GM23338 (cell line): ENCODE measurements at regions not wholly inside any gene's neighbourhood (a gene's known extent, or its start where the extent isn't known, plus 50 kb on each side); places are given as distances from the start of the nearest gene placed in this dataset.

ENCODE experiments used
- ATAC-seq: fragments of 200-7000 bp; cut with Tn5 transposase; 3 replicates; pipeline ENCODE4 v1.9.1; 2020
- DNase-seq: peaks from one replicate; pipeline ENCODE4 v3.0.0-alpha.2; 2015; ENCODE audit warnings: low spot score
- H2AFZ ChIP-seq: fragments of 200-600 bp; sonication (generic); 2 replicates; pipeline ENCODE4 v1.8.0; 2016; ENCODE audit warnings: antibody characterized with exemption, mild to moderate bottlenecking, moderate library complexity
- H3F3A ChIP-seq: fragments of 200-600 bp; sonication (generic); replicated peaks from 2 replicates; pipeline ENCODE4 v1.8.0; 2017; ENCODE audit warnings: antibody characterized with exemption, mixed run types, low read depth
- H3K27ac ChIP-seq: fragments of 200-600 bp; sonication (generic); 2 replicates; pipeline ENCODE4 v1.6.1; 2016; ENCODE audit warnings: low read depth
- H3K27me3 ChIP-seq: fragments of 200-600 bp; sonication (generic); 2 replicates; pipeline ENCODE4 v1.8.0; 2016; ENCODE audit warnings: mild to moderate bottlenecking, mixed run types, moderate library complexity; ENCODE audit not compliant: insufficient read depth
- H3K36me3 ChIP-seq: fragments of 200-600 bp; sonication (generic); 2 replicates; pipeline ENCODE4 v1.8.0; 2016; ENCODE audit warnings: mild to moderate bottlenecking; ENCODE audit not compliant: insufficient read depth
- H3K4me1 ChIP-seq: fragments of 200-600 bp; sonication (generic); 2 replicates; pipeline ENCODE4 v1.8.0; 2016; ENCODE audit warnings: mild to moderate bottlenecking, moderate library complexity; ENCODE audit not compliant: insufficient read depth
- H3K4me2 ChIP-seq: fragments of 200-600 bp; sonication (generic); 2 replicates; pipeline ENCODE4 v1.7.1; 2017; ENCODE audit warnings: mixed run types
- H3K4me3 ChIP-seq: fragments of 200-600 bp; sonication (generic); 2 replicates; pipeline ENCODE4 v1.6.1; 2016; ENCODE audit warnings: mixed run types
- H3K79me2 ChIP-seq: fragments of 200-600 bp; sonication (generic); replicated peaks from 2 replicates; pipeline ENCODE4 v1.8.0; 2017; ENCODE audit warnings: mild to moderate bottlenecking; ENCODE audit not compliant: insufficient read depth
- H3K9me2 ChIP-seq: fragments of 200-600 bp; sonication (generic); 2 replicates; pipeline ENCODE4 v1.8.0; 2017; ENCODE audit not compliant: insufficient read depth
- H4K20me1 ChIP-seq: fragments of 200-600 bp; sonication (generic); replicated peaks from 2 replicates; pipeline ENCODE4 v1.8.0; 2017; ENCODE audit warnings: mild to moderate bottlenecking; ENCODE audit not compliant: insufficient read depth
- H3K27ac Mint-ChIP-seq: 2 replicates; pipeline ENCODE4 v1.8.0; 2020; ENCODE audit warnings: inconsistent platforms, mild to moderate bottlenecking, moderate library complexity, mixed read lengths
- H3K27me3 Mint-ChIP-seq: 3 replicates; pipeline ENCODE4 v1.8.0; 2022; ENCODE audit warnings: low read depth, mild to moderate bottlenecking, moderate library complexity, mixed read lengths, inconsistent platforms; ENCODE audit not compliant: insufficient read depth, poor library complexity
- H3K36me3 Mint-ChIP-seq: 3 replicates; pipeline ENCODE4 v1.8.0; 2021; ENCODE audit warnings: low read depth, mild to moderate bottlenecking, inconsistent platforms, moderate library complexity, mixed read lengths
- H3K4me1 Mint-ChIP-seq: 3 replicates; pipeline ENCODE4 v1.8.0; 2020; ENCODE audit warnings: mild to moderate bottlenecking, inconsistent platforms, mixed read lengths
- H3K4me3 Mint-ChIP-seq: 3 replicates; pipeline ENCODE4 v1.8.0; 2021; ENCODE audit warnings: moderate library complexity, mild to moderate bottlenecking, inconsistent platforms, mixed read lengths
- H3K9me3 Mint-ChIP-seq: 3 replicates; pipeline ENCODE4 v1.8.0; 2020; ENCODE audit warnings: moderate library complexity, mild to moderate bottlenecking, inconsistent platforms, mixed read lengths
- CREB1 ChIP-seq: fragments of 250-450 bp; sonication (Bioruptor Pico); IDR thresholded peaks from 2 replicates; pipeline ENCODE4 v1.5.0; 2020; ENCODE audit warnings: low read depth, mild to moderate bottlenecking, moderate library complexity
- EZH2 ChIP-seq: fragments of 200-600 bp; sonication (generic); IDR thresholded peaks from one replicate; pipeline ENCODE4 v1.8.0; 2017; ENCODE audit warnings: antibody characterized with exemption, mild to moderate bottlenecking, low read depth; ENCODE audit not compliant: unreplicated experiment
- EZH2phosphoT487 ChIP-seq: fragments of 200-600 bp; sonication (generic); IDR thresholded peaks from one replicate; pipeline ENCODE4 v1.8.1; 2018; ENCODE audit warnings: antibody characterized with exemption; ENCODE audit not compliant: unreplicated experiment
- JUNB ChIP-seq: IDR thresholded peaks from one replicate; pipeline ENCODE4 v1.6.1; 2016; ENCODE audit warnings: antibody characterized with exemption; ENCODE audit not compliant: unreplicated experiment
- NANOG ChIP-seq: IDR thresholded peaks from 2 replicates; pipeline ENCODE4 v1.6.1; 2016; ENCODE audit warnings: antibody characterized with exemption, borderline replicate concordance
- POLR2AphosphoS5 ChIP-seq: IDR thresholded peaks from 2 replicates; pipeline ENCODE4 v1.6.1; 2016; ENCODE audit warnings: antibody characterized with exemption, low read depth
- STAT1 ChIP-seq: IDR thresholded peaks from one replicate; pipeline ENCODE4 v1.6.1; 2016; ENCODE audit warnings: antibody characterized with exemption; ENCODE audit not compliant: unreplicated experiment
- ZNF114 ChIP-seq: fragments of 250-450 bp; sonication (Bioruptor Pico); IDR thresholded peaks from 2 replicates; pipeline ENCODE4 v1.5.0; 2020; ENCODE audit warnings: mild to moderate bottlenecking, moderate library complexity
- ZNF331 ChIP-seq: fragments of 250-450 bp; sonication (Bioruptor Pico); IDR thresholded peaks from 2 replicates; pipeline ENCODE4 v1.5.0; 2020; ENCODE audit warnings: low read depth, mild to moderate bottlenecking, moderate library complexity
- TF ChIP-seq, protein P1 (sequence below): IDR thresholded peaks from 2 replicates; pipeline ENCODE4 v1.6.1; 2016; ENCODE audit warnings: antibody characterized with exemption
- TF ChIP-seq, protein P2 (sequence below), 2 experiments: fragments of 200-600 bp in 1 of 2; sonication (generic) in 1 of 2; conservative IDR thresholded peaks; 2 replicates each; pipeline versions ENCODE4 v1.5.1 to v1.6.1; 2016 to 2017; ENCODE audit warnings: antibody characterized with exemption in 2 of 2, low read depth in 2 of 2, mild to moderate bottlenecking in 2 of 2, moderate library complexity in 1 of 2
- TF ChIP-seq, protein P3 (sequence below): IDR thresholded peaks from one replicate; pipeline ENCODE4 v1.6.1; 2018; ENCODE audit warnings: antibody characterized with exemption; ENCODE audit not compliant: unreplicated experiment
- TF ChIP-seq, protein P4 (sequence below): fragments of 250-450 bp; sonication (Bioruptor Pico); IDR thresholded peaks from 2 replicates; pipeline ENCODE4 v1.5.0; 2020; ENCODE audit warnings: mild to moderate bottlenecking, moderate library complexity

DNA sequence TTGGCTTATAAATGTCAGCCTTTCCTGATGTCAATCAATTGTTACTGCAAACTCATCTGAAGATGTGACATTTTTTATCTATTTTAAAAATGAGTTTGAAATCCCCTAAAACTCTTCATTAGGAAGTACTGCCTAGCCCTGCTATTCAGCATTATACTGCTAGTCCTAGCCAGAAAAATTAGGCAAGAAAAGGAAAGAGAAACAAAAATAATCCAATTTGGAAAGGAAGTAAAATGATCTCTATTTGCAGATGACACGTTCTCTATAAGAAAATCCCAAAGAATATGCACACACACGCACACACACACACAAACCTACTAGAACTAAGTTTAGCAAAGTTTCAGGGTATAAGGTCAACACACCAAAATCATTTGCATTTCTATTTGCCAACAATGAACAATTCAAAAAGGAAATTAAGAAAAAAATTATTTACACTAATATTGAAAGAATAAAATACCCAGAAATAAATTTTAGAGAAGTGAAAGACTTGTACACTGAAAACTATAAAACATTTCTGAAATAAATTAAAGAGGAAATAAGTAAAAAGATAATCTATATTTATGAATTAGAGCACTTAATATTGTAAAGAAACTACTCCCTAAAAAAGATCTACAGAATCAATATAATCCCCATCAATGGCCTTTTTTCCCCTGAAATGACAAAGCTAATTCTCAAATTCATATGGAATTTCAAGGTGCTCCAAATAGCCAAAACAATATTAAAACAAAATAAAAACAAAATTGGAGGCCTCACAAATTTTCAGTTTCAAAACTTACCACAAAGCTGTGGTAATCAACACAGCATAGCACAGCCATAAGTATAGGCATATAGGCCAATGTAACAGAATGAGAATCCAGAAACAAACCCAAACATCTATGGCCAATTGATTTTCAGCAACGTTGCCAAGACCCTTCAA is 433.7 kb upstream of the TRIB2 start:
- no peak overlapping the region for H3K27ac Mint-ChIP-seq
- TF ChIP-seq, protein P1, sequence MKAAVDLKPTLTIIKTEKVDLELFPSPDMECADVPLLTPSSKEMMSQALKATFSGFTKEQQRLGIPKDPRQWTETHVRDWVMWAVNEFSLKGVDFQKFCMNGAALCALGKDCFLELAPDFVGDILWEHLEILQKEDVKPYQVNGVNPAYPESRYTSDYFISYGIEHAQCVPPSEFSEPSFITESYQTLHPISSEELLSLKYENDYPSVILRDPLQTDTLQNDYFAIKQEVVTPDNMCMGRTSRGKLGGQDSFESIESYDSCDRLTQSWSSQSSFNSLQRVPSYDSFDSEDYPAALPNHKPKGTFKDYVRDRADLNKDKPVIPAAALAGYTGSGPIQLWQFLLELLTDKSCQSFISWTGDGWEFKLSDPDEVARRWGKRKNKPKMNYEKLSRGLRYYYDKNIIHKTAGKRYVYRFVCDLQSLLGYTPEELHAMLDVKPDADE: no peak
- TF ChIP-seq, protein P2, sequence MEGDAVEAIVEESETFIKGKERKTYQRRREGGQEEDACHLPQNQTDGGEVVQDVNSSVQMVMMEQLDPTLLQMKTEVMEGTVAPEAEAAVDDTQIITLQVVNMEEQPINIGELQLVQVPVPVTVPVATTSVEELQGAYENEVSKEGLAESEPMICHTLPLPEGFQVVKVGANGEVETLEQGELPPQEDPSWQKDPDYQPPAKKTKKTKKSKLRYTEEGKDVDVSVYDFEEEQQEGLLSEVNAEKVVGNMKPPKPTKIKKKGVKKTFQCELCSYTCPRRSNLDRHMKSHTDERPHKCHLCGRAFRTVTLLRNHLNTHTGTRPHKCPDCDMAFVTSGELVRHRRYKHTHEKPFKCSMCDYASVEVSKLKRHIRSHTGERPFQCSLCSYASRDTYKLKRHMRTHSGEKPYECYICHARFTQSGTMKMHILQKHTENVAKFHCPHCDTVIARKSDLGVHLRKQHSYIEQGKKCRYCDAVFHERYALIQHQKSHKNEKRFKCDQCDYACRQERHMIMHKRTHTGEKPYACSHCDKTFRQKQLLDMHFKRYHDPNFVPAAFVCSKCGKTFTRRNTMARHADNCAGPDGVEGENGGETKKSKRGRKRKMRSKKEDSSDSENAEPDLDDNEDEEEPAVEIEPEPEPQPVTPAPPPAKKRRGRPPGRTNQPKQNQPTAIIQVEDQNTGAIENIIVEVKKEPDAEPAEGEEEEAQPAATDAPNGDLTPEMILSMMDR (conservative IDR thresholded peaks at IDR 0.05; ENCODE audit: low read depth in 2 of 2): no peak
- TF ChIP-seq ZNF331 (CRISPR knock-in tag) (no peak), CREB1 (no peak), STAT1 (no peak), POLR2AphosphoS5 (no peak), EZH2phosphoT487 (no peak), JUNB (no peak), NANOG (no peak), ZNF114 (no peak), EZH2 (no peak)
- TF ChIP-seq, protein P3, sequence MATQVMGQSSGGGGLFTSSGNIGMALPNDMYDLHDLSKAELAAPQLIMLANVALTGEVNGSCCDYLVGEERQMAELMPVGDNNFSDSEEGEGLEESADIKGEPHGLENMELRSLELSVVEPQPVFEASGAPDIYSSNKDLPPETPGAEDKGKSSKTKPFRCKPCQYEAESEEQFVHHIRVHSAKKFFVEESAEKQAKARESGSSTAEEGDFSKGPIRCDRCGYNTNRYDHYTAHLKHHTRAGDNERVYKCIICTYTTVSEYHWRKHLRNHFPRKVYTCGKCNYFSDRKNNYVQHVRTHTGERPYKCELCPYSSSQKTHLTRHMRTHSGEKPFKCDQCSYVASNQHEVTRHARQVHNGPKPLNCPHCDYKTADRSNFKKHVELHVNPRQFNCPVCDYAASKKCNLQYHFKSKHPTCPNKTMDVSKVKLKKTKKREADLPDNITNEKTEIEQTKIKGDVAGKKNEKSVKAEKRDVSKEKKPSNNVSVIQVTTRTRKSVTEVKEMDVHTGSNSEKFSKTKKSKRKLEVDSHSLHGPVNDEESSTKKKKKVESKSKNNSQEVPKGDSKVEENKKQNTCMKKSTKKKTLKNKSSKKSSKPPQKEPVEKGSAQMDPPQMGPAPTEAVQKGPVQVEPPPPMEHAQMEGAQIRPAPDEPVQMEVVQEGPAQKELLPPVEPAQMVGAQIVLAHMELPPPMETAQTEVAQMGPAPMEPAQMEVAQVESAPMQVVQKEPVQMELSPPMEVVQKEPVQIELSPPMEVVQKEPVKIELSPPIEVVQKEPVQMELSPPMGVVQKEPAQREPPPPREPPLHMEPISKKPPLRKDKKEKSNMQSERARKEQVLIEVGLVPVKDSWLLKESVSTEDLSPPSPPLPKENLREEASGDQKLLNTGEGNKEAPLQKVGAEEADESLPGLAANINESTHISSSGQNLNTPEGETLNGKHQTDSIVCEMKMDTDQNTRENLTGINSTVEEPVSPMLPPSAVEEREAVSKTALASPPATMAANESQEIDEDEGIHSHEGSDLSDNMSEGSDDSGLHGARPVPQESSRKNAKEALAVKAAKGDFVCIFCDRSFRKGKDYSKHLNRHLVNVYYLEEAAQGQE: no peak
- TF ChIP-seq, protein P4, sequence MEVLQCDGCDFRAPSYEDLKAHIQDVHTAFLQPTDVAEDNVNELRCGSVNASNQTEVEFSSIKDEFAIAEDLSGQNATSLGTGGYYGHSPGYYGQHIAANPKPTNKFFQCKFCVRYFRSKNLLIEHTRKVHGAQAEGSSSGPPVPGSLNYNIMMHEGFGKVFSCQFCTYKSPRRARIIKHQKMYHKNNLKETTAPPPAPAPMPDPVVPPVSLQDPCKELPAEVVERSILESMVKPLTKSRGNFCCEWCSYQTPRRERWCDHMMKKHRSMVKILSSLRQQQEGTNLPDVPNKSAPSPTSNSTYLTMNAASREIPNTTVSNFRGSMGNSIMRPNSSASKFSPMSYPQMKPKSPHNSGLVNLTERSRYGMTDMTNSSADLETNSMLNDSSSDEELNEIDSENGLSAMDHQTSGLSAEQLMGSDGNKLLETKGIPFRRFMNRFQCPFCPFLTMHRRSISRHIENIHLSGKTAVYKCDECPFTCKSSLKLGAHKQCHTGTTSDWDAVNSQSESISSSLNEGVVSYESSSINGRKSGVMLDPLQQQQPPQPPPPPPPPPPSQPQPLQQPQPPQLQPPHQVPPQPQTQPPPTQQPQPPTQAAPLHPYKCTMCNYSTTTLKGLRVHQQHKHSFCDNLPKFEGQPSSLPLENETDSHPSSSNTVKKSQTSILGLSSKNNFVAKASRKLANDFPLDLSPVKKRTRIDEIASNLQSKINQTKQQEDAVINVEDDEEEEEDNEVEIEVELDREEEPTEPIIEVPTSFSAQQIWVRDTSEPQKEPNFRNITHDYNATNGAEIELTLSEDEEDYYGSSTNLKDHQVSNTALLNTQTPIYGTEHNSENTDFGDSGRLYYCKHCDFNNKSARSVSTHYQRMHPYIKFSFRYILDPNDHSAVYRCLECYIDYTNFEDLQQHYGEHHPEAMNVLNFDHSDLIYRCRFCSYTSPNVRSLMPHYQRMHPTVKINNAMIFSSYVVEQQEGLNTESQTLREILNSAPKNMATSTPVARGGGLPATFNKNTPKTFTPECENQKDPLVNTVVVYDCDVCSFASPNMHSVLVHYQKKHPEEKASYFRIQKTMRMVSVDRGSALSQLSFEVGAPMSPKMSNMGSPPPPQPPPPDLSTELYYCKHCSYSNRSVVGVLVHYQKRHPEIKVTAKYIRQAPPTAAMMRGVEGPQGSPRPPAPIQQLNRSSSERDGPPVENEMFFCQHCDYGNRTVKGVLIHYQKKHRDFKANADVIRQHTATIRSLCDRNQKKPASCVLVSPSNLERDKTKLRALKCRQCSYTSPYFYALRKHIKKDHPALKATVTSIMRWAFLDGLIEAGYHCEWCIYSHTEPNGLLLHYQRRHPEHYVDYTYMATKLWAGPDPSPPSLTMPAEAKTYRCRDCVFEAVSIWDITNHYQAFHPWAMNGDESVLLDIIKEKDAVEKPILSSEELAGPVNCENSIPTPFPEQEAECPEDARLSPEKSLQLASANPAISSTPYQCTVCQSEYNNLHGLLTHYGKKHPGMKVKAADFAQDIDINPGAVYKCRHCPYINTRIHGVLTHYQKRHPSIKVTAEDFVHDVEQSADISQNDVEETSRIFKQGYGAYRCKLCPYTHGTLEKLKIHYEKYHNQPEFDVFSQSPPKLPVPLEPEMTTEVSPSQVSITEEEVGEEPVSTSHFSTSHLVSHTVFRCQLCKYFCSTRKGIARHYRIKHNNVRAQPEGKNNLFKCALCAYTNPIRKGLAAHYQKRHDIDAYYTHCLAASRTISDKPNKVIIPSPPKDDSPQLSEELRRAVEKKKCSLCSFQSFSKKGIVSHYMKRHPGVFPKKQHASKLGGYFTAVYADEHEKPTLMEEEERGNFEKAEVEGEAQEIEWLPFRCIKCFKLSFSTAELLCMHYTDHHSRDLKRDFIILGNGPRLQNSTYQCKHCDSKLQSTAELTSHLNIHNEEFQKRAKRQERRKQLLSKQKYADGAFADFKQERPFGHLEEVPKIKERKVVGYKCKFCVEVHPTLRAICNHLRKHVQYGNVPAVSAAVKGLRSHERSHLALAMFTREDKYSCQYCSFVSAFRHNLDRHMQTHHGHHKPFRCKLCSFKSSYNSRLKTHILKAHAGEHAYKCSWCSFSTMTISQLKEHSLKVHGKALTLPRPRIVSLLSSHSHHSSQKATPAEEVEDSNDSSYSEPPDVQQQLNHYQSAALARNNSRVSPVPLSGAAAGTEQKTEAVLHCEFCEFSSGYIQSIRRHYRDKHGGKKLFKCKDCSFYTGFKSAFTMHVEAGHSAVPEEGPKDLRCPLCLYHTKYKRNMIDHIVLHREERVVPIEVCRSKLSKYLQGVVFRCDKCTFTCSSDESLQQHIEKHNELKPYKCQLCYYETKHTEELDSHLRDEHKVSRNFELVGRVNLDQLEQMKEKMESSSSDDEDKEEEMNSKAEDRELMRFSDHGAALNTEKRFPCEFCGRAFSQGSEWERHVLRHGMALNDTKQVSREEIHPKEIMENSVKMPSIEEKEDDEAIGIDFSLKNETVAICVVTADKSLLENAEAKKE (CRISPR knock-in tag): no peak
- ATAC-seq: no peak
- DNase-seq: no peak
- no peak overlapping the region for H3K27ac ChIP-seq
- H3K4me1 Mint-ChIP-seq: peaks cover 5% of the 10 kb centered on the region
- no peaks in the 10 kb centered on the region for H3K79me2 ChIP-seq
- no peaks in the 10 kb centered on the region for H4K20me1 ChIP-seq
- no peak overlapping the region for H3K4me3 ChIP-seq
- H3K4me3 Mint-ChIP-seq: no peak overlapping the region
- H3K36me3 Mint-ChIP-seq: peaks cover 24% of the 10 kb centered on the region
- H2AFZ ChIP-seq: no peak overlapping the region
- H3K27me3 Mint-ChIP-seq: no peaks in the 10 kb centered on the region
- no peaks in the 10 kb centered on the region for H3K27me3 ChIP-seq
- no peaks in the 10 kb centered on the region; the same call in 1 of the 2 replicates for H3K9me2 ChIP-seq
- no peaks in the 10 kb centered on the region for H3F3A ChIP-seq
- no peaks in the 10 kb centered on the region for H3K36me3 ChIP-seq
- peaks cover 19% of the 10 kb centered on the region; the same call in 2 of the 3 replicates for H3K9me3 Mint-ChIP-seq
- H3K4me2 ChIP-seq: no peak overlapping the region
- 0 out of 2 replicates have a peak, but pooled peaks cover 1% of the 10 kb centered on the region for H3K4me1 ChIP-seq
